GM19372 (cell line): ENCODE measurements at regions not wholly inside any gene's neighbourhood (a gene's known extent, or its start where the extent isn't known, plus 50 kb on each side); places are given as distances from the start of the nearest gene placed in this dataset.

Experiments used
- ATAC-seq: cut with Tn5 transposase; IDR thresholded peaks from one replicate; pipeline ENCODE4 v1.9.1; 2021; ENCODE audit warnings: mild to moderate bottlenecking, low read depth, moderate library complexity; ENCODE audit not compliant: unreplicated experiment

DNA sequence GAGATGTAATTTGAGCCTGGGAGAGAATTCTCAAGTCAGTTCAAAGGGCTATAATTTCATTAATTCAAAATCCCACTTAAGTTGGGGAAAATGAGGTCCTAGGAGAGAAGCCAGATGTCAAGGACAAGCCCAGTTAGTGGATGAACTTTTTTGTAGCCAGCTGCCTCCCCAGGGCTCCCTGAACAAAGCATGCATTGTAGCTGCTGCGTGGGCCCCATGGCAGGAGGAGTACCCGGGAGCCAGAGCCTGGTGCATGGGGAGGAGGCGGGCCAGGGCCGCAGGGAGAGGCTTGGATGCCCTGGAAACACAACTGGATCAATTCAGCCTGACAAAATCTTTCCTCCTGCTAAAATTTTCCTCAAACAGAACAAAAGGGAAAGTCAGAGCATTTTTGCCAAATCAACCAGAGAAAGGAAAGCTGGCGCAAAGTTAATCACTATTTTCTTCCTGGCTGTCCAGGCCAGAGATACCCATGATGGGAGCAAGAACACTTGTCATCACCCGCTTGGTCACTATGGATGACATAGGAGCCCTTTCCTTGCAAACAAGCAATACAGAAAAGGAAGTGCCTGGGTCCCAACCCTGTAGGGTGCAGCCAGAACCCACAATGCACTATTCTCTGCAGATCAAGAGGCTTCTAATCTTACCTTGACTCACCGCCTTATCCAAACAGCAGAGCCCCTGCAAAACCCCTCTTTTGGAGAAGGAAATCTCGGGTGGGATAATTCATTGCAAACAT, 248.1 kb upstream of the RAB4A start:
- ATAC-seq: no peak

DNA sequence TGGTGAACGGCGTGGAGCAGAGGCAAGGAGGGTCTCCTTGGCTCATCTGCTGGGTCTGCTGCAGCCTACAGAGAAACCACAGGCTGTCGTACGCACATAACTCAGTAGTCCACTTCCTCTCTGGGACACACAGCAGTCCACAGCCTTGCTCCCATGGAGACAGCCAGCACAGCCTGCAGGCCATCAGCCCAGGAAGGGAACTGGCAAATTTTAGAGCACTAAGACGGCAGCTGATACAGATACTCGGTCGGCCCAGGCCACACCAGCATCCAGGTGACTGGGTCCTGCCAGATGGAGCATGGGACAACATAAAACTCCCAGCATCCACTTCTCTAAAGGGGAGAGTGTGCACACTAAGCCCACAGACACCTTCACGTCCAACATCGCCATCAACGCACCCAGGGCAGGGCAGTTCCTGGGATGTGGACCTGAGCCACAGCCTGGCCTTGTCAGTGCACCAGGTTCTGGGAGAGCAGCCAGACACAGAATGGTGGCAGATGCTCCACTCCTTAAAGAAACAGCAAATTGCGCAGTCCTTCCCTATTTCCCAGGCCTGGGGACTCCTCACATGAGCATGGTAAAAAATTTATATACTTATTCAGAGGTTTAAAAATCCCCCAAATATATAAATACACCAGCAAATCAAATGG, 247.1 kb upstream of the RAB4A start:
- ATAC-seq: no peak

DNA sequence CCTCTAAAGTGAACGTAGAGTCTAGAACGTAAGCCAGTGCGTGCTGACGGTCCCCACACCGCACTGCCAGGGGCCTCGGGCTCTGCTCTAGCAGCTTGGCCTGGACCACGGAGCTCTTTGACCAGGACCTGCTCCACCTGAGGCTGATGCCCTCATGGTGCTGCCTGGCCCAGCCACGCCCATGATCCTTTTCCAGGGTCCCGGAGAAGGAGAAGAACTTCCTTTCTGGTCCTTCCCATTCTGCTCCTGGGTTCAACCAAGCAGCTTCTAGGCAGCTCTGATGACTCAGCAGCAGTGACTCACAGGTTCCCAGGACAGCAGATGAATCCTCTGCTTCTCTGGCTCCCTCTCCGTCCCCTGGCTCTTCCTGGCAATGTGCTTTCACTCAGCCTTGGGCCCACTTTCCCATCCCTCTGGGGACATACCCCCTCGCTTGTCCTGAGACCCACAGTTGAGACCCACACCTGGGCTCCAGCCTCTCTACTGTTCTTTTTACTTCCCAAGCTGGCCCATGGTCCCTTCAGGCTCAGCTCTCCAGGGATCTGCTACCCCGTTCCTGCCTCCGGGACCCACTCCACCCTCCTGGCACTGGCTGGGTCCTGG, 246.3 kb upstream of the RAB4A start:
- no peak for ATAC-seq

DNA sequence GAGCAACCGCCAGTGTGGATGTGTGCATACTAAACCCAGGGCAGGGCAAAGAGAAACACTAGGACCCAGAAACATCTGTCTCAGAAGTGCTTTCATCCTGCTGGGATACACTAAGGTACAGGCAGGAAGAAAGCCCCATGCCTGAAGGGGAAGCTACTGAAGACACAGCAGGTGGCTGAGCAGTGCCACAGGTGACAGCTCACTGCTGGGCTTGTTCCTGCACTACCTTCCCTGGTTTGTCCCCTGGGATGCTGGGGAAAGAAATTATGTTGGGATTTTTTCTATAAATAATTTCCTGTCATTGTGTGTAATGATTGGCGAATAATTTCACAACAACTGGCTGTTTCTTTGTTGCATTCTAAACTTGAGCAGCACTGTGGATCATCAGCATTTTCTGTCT, 245.3 kb upstream of the RAB4A start:
- no peak for ATAC-seq

DNA sequence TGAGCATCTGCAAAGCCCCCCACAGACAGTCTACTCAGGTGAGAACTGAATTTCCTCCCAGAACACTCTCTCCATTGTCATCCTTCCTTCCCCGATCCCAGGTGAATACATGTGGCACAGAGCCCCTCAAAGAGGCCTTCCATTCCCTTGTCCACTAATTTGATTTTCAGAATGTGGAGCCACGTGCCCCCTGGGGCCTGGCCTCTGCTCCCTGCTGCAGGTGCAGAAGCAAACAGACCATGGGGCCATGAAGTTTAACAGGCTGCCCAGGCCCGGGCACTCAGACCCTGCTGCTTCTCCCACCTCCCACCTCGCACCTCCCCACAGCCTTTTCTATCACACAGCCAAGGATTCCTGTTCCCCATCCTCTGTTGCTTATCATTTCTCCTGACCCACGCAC, 243.8 kb upstream of the RAB4A start:
- no peak for ATAC-seq

DNA sequence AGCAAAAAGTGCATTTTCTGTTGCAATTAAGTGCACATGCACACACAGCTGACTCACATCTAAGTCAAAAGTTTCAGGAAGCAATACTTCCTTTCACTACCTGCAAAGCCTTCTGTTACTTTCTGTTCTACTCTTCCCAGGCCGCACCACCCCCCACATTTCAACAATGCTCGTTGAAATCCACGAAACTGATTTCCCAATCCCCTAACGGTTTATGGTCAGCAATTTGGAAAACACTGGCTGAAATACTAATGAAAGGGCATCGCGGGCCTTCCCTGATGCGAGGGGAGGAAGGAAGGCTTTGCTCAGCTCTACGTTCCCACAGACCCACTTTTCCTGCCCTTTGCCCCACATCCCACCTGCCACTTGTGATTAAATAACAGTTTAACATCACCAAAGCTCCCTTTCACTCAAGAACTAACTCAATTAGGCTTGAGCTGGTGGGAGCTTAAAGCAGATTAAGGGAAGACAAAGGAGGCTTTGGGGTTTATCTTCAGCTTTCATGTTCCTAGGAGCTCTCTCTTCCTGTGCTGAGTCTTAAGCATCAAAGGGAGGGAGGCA, 243.2 kb upstream of the RAB4A start:
- ATAC-seq: no peak

DNA sequence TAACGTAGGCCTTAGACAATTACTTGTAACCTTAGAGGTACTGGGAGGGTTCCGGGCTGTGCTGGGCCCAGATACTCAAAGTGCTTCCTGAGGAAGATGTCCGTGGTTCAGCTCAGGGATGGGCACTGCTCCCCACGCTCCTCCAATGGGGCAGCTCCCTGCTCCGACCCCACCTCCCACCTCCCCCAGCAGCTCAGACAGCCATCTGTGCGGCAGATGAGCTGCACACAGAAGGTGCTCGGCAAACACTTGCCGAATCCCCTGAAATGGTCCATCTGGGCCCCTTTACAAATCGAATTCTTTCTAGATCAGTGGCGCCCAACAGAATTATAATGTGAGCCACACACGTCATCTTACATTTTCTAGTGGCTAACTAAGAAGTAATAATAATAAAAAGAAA, 242.4 kb upstream of the RAB4A start:
- no peak for ATAC-seq

DNA sequence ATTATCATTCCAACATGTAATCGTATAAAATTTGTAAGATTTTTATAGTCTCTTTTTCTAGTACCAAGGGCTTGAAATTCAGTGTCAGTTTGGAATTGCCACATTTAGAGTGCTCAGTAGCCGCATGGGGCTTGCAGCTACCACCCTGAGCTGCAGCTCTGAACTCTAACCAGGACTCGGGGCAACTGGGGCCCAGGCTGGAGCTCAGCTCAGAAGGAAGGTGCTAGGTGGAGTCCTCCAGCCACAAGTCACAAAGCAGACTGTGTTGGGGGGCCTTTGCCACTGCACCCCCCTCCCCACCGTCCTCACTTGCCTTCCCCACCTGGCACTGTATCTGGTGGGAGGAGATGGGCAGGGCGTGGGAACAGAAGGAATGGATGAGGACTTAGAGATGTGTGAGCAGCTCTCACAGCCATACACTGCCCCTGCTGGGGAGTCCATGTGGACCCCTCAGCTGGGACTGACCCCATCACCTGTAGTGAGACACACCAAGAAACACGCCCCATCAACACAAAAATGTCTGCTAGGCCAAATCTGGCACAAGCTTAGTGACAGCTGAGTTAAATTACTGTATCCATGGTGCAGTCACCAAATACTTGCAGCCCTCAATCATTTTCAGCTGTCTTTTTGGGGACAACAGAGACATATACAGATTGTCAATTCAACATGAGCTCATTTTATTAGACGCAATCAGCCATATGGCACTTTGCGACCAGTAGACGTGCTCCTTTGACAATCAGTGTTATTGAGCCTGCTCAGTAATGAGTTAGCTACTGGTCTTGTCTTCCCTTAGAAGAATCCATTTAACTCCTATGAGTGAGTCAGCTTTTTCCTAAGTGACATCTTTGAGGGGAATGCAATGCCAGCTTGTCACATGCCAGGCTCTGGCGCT, 241.7 kb upstream of the RAB4A start:
- no peak for ATAC-seq

DNA sequence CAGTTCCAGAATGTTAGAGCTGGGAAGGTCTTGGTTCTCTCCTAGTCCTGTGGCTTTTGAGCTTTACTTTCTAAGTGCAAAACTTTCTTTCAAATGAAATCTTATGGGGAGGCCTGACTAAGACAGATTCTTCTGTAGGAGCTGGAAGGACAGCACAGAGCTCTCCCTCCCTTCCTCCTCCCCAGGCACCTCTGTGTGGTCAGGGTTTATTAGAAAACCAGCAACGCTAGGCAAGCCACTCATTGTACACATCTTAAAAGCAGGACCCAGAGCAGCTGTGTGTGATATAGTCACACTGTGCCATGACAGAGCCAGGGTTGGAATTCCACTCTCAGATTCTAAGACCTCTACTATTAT, 241.1 kb upstream of the RAB4A start:
- ATAC-seq: no peak

DNA sequence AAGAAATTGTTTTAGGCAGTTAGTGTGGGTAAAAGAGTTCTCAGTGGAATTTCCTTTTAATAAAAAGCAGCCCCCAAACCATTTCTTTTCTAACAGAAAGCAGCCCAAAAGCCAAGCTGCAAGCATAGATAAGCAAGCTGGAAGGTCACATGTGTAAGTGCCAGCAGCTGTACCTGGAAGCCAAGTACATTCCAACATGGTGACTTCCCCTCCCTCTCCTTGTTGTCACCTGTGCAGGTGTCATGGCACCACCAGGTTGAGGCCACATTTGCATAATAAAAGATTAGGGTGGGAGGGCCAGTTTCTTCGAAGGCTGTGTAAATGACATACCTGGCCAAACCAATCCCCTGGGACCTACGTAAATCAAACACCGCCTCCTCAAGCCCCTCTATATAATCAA, 240.3 kb upstream of the RAB4A start:
- no peak for ATAC-seq

DNA sequence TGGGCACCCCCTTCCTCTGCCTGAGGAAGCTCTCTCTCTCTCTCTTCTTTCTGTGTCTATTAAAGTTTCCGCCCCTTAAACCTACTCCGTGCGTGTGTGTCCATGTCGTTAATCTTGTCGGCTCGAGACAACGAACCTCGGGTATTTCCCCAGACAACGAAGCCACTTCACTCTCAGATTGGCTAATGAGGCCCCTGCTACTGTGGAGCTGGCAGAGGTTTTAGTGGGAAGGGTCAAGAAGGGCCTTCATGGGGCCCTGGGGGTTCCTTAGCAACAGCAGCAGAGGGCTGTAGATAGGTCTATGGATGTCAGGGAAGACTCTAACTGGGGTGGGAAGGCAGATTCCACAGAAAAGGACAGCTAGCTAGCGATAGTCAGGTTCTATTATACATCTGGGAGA, 239.8 kb upstream of the RAB4A start:
- no peak for ATAC-seq

DNA sequence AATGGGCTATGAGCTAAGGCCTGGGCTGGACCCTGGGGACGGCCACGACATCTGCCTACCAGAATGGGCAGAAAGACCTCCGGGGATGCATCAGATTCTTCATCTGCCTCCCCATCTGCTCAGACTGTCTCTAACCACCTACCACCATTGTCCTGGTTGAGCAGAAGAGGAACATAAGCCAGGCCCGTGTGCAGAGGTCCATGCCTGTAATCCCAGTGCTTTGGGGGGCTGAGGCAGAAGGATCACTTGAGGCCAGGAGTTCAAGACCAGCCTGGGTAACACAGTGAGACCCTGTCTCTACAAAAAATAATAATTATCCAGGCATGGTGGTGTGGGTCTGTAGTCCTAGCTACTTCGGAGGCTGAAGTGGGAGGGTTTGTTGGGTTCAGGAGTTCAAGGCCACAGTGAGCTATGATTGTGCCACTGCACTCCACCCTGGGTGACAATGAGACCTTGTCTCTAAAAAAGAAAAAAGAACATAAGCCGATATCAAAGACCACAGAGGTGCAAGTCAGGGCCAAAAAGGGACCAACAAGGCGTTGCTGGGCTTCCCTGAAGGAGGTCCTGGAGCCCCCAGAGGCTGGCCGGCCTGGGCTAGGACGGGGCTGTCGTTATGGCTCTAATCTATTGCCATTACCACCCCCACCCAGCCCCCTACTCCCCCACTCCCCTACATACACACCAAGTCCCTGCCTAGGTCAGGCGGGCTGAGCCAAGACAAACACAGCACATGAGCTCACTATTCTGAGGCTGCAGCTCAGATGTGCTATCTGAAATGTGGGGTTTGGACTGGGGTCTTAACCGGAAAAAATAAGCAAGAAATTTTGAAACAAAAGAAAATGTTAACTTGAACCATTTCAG, 239.2 kb upstream of the RAB4A start:
- ATAC-seq: no peak

DNA sequence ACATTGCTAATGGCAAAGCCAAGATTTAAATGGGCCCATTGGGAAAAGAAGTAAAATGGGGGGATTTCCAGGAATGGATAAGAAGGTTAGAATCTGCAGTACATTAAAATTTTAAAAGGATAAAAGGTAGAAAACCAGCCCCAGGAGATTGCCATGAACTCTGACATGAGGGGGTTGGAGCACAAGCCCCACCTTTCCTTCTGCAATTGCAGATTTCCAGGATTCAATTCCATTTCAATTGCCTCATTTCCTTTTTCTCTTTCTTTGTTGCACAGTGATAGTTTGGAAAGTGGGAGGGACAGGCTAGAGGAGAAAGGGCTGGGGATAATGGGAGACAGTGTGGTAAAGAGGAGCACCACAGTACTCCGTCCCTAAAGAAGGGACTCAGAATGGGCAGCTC, 238.5 kb upstream of the RAB4A start:
- no peak for ATAC-seq

DNA sequence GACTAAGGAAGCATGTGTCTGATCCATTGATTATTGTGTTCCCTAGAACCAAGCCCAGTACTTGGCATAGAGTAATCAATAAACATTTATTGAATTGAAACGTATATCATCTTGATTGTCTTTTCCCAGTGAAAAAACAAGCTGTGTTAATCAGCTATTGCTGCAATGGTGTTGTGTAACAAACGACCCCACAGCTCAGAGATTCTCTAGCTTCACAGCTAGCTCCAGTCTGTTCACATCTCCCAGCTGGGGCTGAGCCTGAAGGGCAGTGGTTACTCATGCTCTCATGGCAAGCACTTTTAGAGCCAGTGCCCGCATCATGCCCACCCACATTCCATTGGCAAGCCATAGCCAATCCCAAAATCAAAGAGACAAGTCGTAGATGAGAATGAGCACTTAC, 237.4 kb upstream of the RAB4A start:
- no peak for ATAC-seq

DNA sequence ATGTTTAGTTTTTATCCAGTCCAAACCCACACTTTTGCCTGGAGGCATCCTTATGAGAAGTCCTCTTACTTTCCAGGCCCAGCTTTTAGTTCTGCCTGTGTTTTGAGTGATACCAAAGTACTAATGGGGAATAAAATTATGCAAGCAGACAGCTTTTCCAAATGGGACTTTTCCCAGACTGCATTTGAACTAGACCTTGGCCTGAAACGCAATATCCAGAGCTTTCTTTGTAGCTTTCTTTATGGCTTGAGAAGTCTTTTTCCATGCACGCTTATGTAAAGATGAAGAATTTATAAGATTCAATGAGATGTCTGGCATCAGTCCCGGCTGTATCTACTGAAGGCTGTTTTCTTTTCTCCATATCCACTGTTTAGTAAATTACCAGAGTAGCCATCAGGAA, 236.6 kb upstream of the RAB4A start:
- ATAC-seq: no peak

DNA sequence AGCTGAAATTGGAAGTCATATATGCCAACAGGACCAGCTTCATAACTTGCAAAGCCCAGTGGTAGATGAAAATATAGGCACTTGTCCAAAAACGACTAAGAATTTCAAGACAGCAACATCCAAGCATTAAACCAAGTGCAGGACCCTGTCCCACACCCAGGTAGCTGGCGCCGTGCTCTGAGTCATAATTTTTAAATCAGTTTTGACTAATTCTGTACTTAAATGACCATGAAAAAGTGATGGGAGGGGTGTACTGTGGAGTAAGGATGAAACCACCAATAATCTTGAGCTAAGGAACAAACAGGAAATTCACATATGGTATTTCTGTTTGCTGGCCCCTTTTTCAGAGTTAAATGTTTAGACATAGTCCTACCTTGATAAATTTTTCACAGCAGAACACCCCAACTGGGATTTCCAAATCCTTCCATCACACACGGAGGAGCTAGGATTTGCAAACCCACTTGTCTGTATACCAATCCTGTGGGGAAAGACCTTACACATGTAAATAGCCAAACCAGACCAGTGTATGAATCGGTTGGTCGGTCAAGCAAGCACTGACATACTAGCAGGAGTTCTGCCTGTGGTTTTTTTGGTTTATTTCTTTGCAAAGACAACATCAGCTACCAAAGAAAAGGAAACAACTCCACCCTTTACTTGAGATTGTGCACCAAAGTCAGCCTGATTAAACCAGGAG, 235.7 kb upstream of the RAB4A start:
- ATAC-seq: peak; percentile 90

DNA sequence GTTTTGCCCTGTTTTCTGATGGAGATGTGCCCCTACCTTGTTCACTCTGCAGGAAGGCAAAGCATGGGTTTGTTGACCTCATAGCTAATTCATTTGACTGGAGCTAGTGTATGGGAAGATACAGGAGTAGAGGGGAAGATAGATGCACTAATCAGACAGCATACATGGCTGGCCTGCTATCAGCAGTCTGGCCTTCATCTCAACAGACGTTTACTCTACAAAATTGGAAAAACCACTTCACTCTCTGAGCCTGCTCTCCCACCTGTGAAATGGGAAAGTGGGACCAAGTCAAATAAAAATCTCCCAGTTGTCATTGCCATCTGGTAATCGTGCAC, 235.2 kb upstream of the RAB4A start:
- ATAC-seq: peak; percentile 10

DNA sequence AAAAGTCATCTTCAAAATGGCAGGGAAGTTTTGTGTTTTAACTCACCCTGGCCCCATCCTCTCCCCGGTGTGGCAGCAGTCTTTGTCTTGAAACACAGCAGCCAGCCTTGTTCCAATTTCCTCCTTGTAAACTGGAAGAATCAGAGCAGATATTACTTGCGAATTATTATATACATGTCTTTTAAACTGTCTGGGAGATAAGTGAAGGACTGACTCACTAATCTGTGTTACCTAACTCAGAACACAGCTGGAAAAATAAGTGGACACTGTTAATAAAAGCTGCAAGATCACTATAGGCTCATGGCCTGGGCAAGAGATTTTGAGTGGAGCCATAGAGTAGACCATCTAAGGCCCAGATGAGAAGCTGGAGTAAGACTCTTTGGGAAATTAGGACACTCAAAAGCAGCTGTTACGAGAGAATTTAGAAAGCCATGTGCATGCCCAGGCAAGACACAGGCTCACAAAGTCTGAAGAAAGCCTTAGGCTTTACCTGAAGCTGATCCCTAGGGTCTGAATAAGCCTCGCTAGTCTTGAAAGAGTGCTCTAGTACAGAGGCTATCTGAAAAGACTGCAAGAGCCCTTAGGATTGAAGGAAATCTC, 233.0 kb upstream of the RAB4A start:
- no peak for ATAC-seq
